ENCODE measurements at regions not wholly inside any gene's neighbourhood (a gene's known extent, or its start where the extent isn't known, plus 50 kb on each side); places are given as distances from the start of the nearest gene placed in this dataset.

DNA sequence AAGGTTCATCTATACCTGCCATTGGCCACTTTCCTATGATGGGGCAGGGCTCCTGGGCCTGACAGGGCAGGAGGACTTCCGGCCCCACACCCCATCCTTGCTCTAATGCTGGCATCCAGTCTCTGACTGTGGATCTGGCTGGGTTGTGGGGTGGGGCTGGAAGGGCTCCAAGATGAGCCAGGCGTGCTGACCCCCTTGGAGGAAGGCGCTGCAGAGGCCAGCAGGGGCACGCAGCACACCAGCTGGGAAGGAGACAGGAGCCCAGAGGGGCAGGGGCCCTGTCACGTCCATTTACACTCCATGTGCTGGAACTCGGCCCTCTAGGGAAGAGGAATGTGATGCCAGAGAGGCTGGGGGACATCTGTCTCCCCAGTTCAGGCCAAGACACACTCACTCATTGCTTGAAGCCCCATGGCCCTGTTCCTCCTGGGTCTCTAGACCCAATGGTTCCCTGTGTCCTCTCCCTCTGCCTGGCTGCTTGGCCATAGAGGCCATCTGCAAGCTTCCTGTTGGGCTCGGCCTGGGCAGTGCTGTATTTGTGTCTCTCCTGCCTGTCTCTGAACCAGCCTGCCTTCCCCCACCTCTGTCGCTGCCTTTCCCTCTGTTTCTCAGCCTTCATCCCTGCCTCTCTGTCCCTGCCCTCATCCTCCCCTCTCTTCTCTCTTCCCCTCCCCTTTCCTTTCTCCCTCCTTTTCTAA, 67.5 kb upstream of the NECTIN1 start:
- intact Hi-C loops (cut with micrococcal nuclease): no loop called here
- Histone ChIP-seq H3K27ac (ENCODE audit: low read length) (no peak overlapping the region), H3K4me3 (ENCODE audit: low read length) (no peak overlapping the region), H3K36me3 (ENCODE audit: control insufficient read depth, insufficient read depth, low read length) (no peaks in the 10 kb centered on the region), H3K9me3 (ENCODE audit: control insufficient read depth, insufficient read depth, low read length) (no peaks in the 10 kb centered on the region), H3K4me1 (ENCODE audit: control insufficient read depth, insufficient read depth, low read length) (no peaks in the 10 kb centered on the region), H3K27me3 (ENCODE audit: control insufficient read depth, insufficient read depth, low read length) (no peaks in the 10 kb centered on the region)
- Mint-ChIP-seq H3K9me3 (no peaks in the 10 kb centered on the region), H3K4me3 (no peak overlapping the region), H3K27me3 (ENCODE audit: low read depth in 2 of 2) (peaks cover 20 to 34% of the 10 kb centered on the region in 2 donors), H3K4me1 (no peaks in the 10 kb centered on the region), H3K27ac (no peak overlapping the region), H3K36me3 (no peaks in the 10 kb centered on the region)
- DNase-seq (no peak), ATAC-seq (no peak)
- WGBS (ENCODE audit: insufficient coverage): 65% methylated on average over 8 of the region's 8 CpGs
- TF ChIP-seq, protein P1, sequence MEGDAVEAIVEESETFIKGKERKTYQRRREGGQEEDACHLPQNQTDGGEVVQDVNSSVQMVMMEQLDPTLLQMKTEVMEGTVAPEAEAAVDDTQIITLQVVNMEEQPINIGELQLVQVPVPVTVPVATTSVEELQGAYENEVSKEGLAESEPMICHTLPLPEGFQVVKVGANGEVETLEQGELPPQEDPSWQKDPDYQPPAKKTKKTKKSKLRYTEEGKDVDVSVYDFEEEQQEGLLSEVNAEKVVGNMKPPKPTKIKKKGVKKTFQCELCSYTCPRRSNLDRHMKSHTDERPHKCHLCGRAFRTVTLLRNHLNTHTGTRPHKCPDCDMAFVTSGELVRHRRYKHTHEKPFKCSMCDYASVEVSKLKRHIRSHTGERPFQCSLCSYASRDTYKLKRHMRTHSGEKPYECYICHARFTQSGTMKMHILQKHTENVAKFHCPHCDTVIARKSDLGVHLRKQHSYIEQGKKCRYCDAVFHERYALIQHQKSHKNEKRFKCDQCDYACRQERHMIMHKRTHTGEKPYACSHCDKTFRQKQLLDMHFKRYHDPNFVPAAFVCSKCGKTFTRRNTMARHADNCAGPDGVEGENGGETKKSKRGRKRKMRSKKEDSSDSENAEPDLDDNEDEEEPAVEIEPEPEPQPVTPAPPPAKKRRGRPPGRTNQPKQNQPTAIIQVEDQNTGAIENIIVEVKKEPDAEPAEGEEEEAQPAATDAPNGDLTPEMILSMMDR (IDR thresholded peaks at IDR 0.05): no peak

DNA sequence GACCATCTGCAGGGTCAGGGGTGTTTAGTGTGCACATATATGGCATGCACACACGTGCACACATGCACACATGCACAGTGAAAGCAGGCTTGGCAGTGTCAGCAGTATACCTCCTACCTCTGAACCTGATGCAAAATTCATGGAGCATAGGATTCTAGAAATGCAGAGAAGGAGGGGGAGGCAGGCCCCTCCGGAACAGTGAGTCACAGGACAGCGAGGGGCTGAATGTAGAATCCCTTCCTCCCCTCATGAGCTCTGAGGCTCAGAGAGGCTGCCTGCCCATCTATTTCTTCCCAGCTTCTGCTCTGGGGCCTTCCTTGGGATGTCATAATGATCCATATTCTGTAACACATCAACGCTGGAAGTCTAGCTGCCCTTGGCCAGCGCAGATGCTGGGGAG, 66.7 kb upstream of the NECTIN1 start:
- H3K9me3 Mint-ChIP-seq: no peaks in the 10 kb centered on the region
- H3K4me1 ChIP-seq (ENCODE audit: control insufficient read depth, insufficient read depth, low read length): no peaks in the 10 kb centered on the region
- WGBS (ENCODE audit: insufficient coverage): 92% methylated on average over 5 of the region's 5 CpGs
- H3K27ac Mint-ChIP-seq: no peak overlapping the region
- DNase-seq (no peak), ATAC-seq (no peak)
- TF ChIP-seq, protein P1 (IDR thresholded peaks at IDR 0.05): no peak
- peaks cover 19 to 29% of the 10 kb centered on the region in 2 donors for H3K27me3 Mint-ChIP-seq (ENCODE audit: low read depth in 2 of 2)
- H3K27me3 ChIP-seq (ENCODE audit: control insufficient read depth, insufficient read depth, low read length): no peaks in the 10 kb centered on the region
- H3K9me3 ChIP-seq (ENCODE audit: control insufficient read depth, insufficient read depth, low read length): no peaks in the 10 kb centered on the region
- no peaks in the 10 kb centered on the region for H3K36me3 ChIP-seq (ENCODE audit: control insufficient read depth, insufficient read depth, low read length)
- intact Hi-C loops (cut with micrococcal nuclease): no loop called here
- no peak overlapping the region for H3K27ac ChIP-seq (ENCODE audit: low read length)
- no peak overlapping the region for H3K4me3 ChIP-seq (ENCODE audit: low read length)
- no peak overlapping the region for H3K4me3 Mint-ChIP-seq
- H3K4me1 Mint-ChIP-seq: no peaks in the 10 kb centered on the region
- no peaks in the 10 kb centered on the region for H3K36me3 Mint-ChIP-seq

DNA sequence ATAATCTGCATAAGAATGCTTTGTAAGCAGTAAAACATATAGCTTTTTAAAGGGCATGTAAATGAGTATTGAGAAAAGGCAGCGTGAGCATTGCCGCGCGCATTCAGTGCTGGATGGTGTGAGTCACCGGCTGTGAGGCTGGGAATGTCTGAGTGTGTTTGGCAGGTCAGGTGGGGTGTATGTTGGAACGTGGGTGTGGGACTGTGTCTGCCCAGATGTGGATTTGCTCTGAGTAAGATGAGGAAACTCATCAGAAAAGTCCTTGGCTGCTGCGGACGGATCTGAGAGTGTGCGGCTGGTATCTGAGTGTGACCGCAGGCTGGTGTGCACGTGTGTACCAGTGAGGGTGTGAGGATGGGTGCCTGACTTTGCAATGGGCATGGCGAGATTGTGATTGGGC, 66.2 kb upstream of the NECTIN1 start:
- H3K4me1 ChIP-seq (ENCODE audit: control insufficient read depth, insufficient read depth, low read length): no peaks in the 10 kb centered on the region
- intact Hi-C loops (cut with micrococcal nuclease): no loop called here
- no peaks in the 10 kb centered on the region for H3K27me3 ChIP-seq (ENCODE audit: control insufficient read depth, insufficient read depth, low read length)
- Mint-ChIP-seq H3K4me3 (no peak overlapping the region), H3K36me3 (no peaks in the 10 kb centered on the region), H3K27me3 (ENCODE audit: low read depth in 2 of 2) (peaks cover 19 to 29% of the 10 kb centered on the region in 2 donors), H3K9me3 (no peaks in the 10 kb centered on the region), H3K27ac (no peak overlapping the region), H3K4me1 (no peaks in the 10 kb centered on the region)
- H3K9me3 ChIP-seq (ENCODE audit: control insufficient read depth, insufficient read depth, low read length): no peaks in the 10 kb centered on the region
- TF ChIP-seq, protein P1 (IDR thresholded peaks at IDR 0.05): no peak
- DNase-seq: no peak
- H3K27ac ChIP-seq (ENCODE audit: low read length): no peak overlapping the region
- no peak overlapping the region for H3K4me3 ChIP-seq (ENCODE audit: low read length)
- WGBS (ENCODE audit: insufficient coverage): 86% methylated on average over 12 of the region's 12 CpGs
- ATAC-seq: no peak
- no peaks in the 10 kb centered on the region for H3K36me3 ChIP-seq (ENCODE audit: control insufficient read depth, insufficient read depth, low read length)

DNA sequence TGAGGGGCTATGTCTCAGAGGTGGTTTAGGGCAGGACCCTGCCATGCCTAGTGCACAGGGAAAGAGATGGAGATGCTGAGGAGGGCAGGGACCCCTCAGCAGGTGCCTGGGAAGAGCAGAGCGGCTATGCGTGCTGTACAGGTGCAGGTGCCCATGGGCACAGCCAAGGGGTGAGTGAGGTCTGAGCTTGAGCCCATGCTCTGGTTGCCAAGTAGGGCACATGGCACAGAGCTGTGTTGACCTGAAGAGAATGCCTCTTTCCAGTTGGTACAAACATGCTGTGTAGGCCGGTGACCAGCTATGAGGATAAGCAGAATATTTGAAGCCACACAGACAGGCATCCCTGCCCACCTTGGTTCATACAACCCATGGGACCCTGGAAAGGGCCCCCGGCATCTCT, 65.8 kb upstream of the NECTIN1 start:
- Mint-ChIP-seq H3K27ac (no peak overlapping the region), H3K27me3 (ENCODE audit: low read depth in 2 of 2) (peaks cover 19 to 25% of the 10 kb centered on the region in 2 donors), H3K4me3 (no peak overlapping the region), H3K4me1 (no peaks in the 10 kb centered on the region), H3K36me3 (no peaks in the 10 kb centered on the region), H3K9me3 (no peaks in the 10 kb centered on the region)
- H3K9me3 ChIP-seq (ENCODE audit: control insufficient read depth, insufficient read depth, low read length): no peaks in the 10 kb centered on the region
- no peaks in the 10 kb centered on the region for H3K36me3 ChIP-seq (ENCODE audit: control insufficient read depth, insufficient read depth, low read length)
- ATAC-seq (no peak), DNase-seq (no peak)
- WGBS (ENCODE audit: insufficient coverage): 96% methylated on average over 3 of the region's 4 CpGs
- H3K27me3 ChIP-seq (ENCODE audit: control insufficient read depth, insufficient read depth, low read length): no peaks in the 10 kb centered on the region
- intact Hi-C loops (cut with micrococcal nuclease): no loop called here
- TF ChIP-seq, protein P1 (IDR thresholded peaks at IDR 0.05): no peak
- no peak overlapping the region for H3K4me3 ChIP-seq (ENCODE audit: low read length)
- no peaks in the 10 kb centered on the region for H3K4me1 ChIP-seq (ENCODE audit: control insufficient read depth, insufficient read depth, low read length)
- H3K27ac ChIP-seq (ENCODE audit: low read length): no peak overlapping the region
